HL-60 (cell line): ENCODE measurements at regions not wholly inside any gene's neighbourhood (a gene's known extent, or its start where the extent isn't known, plus 50 kb on each side); places are given as distances from the start of the nearest gene placed in this dataset.
A peak's percentile ranks its signal among the peaks of the same experiment; 100 is the strongest.

Experiments used
- DNase-seq, 2 experiments: peaks; one replicate each; pipeline ENCODE4 v3.0.0-alpha.2; 2010 to 2020; ENCODE audit warnings: low read depth in 1 of 2, low spot score in 1 of 2
- H3K27ac ChIP-seq: fragments of 250-450 bp; sonication (Bioruptor Pico); replicated peaks from 2 replicates; pipeline ENCODE4 v1.5.1; 2020; ENCODE audit warnings: mild to moderate bottlenecking, moderate library complexity
- H3K27me3 ChIP-seq: fragments of 250-450 bp; sonication (Bioruptor Pico); 2 replicates; pipeline ENCODE4 v1.5.1; 2021; ENCODE audit warnings: mild to moderate bottlenecking, moderate library complexity; ENCODE audit not compliant: insufficient read depth, poor library complexity, severe bottlenecking
- H3K4me3 ChIP-seq: replicated peaks from 2 replicates; pipeline ENCODE4 v1.5.1; 2011; ENCODE audit warnings: mild to moderate bottlenecking, control low read depth, low read length; ENCODE audit not compliant: insufficient read depth
- GABPA ChIP-seq: IDR thresholded peaks from 2 replicates; pipeline ENCODE4 v1.6.1; 2012; ENCODE audit warnings: low read depth
- POLR2AphosphoS5 ChIP-seq: IDR thresholded peaks from 2 replicates; pipeline ENCODE4 v1.6.1; 2012; ENCODE audit warnings: low read depth
- SPI1 ChIP-seq: IDR thresholded peaks from 2 replicates; pipeline ENCODE4 v1.6.1; 2012; ENCODE audit warnings: low read depth, mild to moderate bottlenecking, borderline replicate concordance
- TF ChIP-seq, protein P1 (sequence below): IDR thresholded peaks from one replicate; pipeline ENCODE4 v1.5.1; 2011; ENCODE audit warnings: low read length, control low read depth, inconsistent platforms; ENCODE audit not compliant: insufficient read depth
- TF ChIP-seq, protein P2 (sequence below): IDR thresholded peaks from 2 replicates; pipeline ENCODE4 v1.6.1; 2012; ENCODE audit warnings: low read depth; ENCODE audit not compliant: insufficient replicate concordance

DNA sequence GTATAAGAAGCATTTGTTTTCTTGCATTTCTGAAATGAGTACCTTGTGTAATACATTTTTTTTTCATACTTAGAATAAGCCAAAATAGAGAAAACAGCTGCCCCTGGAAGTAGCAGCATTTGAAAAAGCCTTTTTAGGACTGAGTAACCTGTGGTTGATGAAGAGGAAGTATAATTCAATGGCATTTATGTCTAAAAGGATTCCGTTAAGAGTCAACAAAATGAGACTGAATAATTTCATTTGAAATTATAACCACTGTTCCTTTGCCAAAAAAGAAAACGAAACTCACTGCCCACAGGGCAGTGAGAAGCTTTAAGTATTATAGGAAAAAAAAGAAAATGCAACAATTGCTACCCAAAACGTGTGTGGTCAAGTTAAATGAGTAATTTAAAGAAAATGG is 705.6 kb upstream of the PHF14 start:
- TF ChIP-seq SPI1 (no peak), POLR2AphosphoS5 (no peak), GABPA (no peak)
- TF ChIP-seq, protein P1, sequence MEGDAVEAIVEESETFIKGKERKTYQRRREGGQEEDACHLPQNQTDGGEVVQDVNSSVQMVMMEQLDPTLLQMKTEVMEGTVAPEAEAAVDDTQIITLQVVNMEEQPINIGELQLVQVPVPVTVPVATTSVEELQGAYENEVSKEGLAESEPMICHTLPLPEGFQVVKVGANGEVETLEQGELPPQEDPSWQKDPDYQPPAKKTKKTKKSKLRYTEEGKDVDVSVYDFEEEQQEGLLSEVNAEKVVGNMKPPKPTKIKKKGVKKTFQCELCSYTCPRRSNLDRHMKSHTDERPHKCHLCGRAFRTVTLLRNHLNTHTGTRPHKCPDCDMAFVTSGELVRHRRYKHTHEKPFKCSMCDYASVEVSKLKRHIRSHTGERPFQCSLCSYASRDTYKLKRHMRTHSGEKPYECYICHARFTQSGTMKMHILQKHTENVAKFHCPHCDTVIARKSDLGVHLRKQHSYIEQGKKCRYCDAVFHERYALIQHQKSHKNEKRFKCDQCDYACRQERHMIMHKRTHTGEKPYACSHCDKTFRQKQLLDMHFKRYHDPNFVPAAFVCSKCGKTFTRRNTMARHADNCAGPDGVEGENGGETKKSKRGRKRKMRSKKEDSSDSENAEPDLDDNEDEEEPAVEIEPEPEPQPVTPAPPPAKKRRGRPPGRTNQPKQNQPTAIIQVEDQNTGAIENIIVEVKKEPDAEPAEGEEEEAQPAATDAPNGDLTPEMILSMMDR, result no peak
- TF ChIP-seq, protein P2, sequence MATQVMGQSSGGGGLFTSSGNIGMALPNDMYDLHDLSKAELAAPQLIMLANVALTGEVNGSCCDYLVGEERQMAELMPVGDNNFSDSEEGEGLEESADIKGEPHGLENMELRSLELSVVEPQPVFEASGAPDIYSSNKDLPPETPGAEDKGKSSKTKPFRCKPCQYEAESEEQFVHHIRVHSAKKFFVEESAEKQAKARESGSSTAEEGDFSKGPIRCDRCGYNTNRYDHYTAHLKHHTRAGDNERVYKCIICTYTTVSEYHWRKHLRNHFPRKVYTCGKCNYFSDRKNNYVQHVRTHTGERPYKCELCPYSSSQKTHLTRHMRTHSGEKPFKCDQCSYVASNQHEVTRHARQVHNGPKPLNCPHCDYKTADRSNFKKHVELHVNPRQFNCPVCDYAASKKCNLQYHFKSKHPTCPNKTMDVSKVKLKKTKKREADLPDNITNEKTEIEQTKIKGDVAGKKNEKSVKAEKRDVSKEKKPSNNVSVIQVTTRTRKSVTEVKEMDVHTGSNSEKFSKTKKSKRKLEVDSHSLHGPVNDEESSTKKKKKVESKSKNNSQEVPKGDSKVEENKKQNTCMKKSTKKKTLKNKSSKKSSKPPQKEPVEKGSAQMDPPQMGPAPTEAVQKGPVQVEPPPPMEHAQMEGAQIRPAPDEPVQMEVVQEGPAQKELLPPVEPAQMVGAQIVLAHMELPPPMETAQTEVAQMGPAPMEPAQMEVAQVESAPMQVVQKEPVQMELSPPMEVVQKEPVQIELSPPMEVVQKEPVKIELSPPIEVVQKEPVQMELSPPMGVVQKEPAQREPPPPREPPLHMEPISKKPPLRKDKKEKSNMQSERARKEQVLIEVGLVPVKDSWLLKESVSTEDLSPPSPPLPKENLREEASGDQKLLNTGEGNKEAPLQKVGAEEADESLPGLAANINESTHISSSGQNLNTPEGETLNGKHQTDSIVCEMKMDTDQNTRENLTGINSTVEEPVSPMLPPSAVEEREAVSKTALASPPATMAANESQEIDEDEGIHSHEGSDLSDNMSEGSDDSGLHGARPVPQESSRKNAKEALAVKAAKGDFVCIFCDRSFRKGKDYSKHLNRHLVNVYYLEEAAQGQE, result no peak
- DNase-seq, result no peak
- Histone ChIP-seq H3K4me3 (no peak overlapping the region), H3K27me3 (no peaks in the 10 kb centered on the region), H3K27ac (no peak overlapping the region)

DNA sequence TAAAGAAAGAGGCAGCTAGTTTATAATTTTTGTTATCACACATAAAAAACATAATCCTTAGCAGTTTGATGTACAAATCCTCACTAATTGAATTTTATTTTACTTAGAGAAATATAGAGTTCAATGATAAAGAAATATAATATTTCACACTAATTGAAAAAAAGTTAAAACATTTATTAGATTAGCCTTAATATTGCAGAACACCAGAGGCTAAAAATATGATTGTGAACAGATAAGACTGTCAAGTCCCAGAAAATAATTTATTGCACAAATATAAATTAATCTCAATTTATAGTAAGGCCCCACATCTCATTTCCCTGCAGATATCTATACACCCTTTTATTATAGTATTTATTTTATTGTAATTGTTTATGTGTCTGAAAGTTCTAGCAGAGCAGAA is 690.8 kb upstream of the PHF14 start:
- H3K27ac ChIP-seq, result no peak overlapping the region
- no peaks in the 10 kb centered on the region for H3K27me3 ChIP-seq
- no peak for DNase-seq
- no peak for TF ChIP-seq POLR2AphosphoS5
- TF ChIP-seq GABPA, result no peak
- TF ChIP-seq, protein P2, result no peak
- TF ChIP-seq, protein P1, result no peak
- TF ChIP-seq SPI1, result no peak
- no peak overlapping the region for H3K4me3 ChIP-seq

DNA sequence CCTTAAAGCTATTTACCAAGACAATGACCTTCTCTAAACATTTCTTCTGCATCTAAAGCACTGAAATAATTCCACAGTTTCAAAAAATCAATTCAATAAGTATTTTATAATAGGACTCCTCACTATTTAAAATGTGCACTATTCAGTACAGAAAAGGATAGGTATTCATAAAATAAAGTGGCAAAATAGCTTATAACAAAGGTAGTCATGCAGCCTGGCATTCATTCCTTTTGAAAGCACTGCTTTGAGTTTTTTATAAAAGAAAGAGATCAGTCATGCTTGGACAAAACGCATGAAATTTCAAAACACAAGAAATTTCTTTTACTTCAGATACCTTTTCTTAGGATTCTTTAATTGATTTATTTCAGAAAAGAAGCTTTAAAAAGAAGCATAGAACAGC is 689.7 kb upstream of the PHF14 start:
- H3K27ac ChIP-seq, result no peak overlapping the region
- no peaks in the 10 kb centered on the region for H3K27me3 ChIP-seq
- H3K4me3 ChIP-seq, result no peak overlapping the region
- DNase-seq, result no peak
- TF ChIP-seq SPI1 (no peak), POLR2AphosphoS5 (no peak)

DNA sequence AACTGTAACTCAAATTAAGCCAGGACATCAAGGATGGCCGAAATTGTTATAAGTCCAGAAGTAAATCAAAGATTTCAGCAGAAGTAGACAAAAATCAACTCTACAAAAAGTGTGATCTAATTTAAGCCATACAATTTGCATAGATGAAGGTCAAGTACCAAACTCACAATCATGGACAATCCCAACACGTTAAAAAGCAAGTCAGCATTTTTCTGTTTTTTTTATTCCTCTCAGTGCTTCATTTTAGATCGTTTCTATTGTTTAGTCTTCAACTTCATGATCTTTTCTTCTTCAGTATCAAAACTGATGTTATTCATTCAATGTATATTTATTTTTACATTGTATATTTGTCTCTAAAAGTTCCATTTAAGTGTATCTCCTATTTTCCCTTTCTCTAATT is 674.3 kb upstream of the PHF14 start:
- no peak for TF ChIP-seq SPI1
- no peak overlapping the region for H3K27ac ChIP-seq
- H3K4me3 ChIP-seq, result no peak overlapping the region
- H3K27me3 ChIP-seq, result no peaks in the 10 kb centered on the region
- no peak for DNase-seq

DNA sequence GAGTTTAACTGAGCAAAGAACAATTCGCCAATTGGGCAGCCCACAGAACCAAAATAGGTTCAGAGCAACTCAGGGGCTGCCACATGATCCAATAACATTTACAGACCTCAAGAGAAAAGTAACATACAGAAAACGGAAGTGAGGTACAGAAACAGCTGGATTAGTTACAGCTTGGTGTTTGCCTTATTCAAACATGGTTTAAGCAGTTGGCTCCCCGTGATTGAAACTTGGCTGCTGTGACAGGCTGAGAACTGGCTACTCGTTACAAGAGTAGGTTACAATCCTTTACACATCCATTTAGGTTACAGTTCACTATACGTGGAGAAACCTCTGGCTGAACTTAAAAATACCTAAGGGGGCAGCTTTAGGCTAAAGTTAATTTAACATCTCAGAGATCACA is 673.1 kb upstream of the PHF14 start:
- DNase-seq, result no peak
- Histone ChIP-seq H3K4me3 (no peak overlapping the region), H3K27me3 (no peaks in the 10 kb centered on the region), H3K27ac (no peak overlapping the region)
- TF ChIP-seq POLR2AphosphoS5, result no peak
- peak; percentile 61; the same call in 1 of the 2 replicates for TF ChIP-seq SPI1
- TF ChIP-seq, protein P2, result no peak
